ENCODE measurements at regions not wholly inside any gene's neighbourhood (a gene's known extent, or its start where the extent isn't known, plus 50 kb on each side); places are given as distances from the start of the nearest gene placed in this dataset.
"Not testable (repeated sequence)": the region's sequence is repeated elsewhere in the genome, so short reads cannot be mapped to it uniquely, and the experiment has no call there.

GRCh38 chr1:157382351-157382750 lies 170.0 kb downstream of the FCRL5 start:
- H3K9me3 Mint-ChIP-seq: no peaks in the 10 kb centered on the region
- no peaks in the 10 kb centered on the region for H3K36me3 Mint-ChIP-seq (ENCODE audit: low read depth)
- no peak overlapping the region for H3K27ac Mint-ChIP-seq
- no peak for TF ChIP-seq CTCF (IDR thresholded peaks at IDR 0.05)
- DNase-seq (no peak), ATAC-seq (no peak)
- peaks cover 3% of the 10 kb centered on the region for H3K4me1 Mint-ChIP-seq (ENCODE audit: low read depth)
- ChIA-PET CTCF (no interaction called here), POLR2A (interaction anchor here (0.6 kb wide), 1 partner anchor 393 kb away, joined by 3 read pairs; no protein-coding TSS in a partner anchor)
- intact Hi-C loops (cut with micrococcal nuclease): no loop called here
- peaks cover 23% of the 10 kb centered on the region for H3K27me3 Mint-ChIP-seq
- H3K4me3 Mint-ChIP-seq: no peak overlapping the region

DNA sequence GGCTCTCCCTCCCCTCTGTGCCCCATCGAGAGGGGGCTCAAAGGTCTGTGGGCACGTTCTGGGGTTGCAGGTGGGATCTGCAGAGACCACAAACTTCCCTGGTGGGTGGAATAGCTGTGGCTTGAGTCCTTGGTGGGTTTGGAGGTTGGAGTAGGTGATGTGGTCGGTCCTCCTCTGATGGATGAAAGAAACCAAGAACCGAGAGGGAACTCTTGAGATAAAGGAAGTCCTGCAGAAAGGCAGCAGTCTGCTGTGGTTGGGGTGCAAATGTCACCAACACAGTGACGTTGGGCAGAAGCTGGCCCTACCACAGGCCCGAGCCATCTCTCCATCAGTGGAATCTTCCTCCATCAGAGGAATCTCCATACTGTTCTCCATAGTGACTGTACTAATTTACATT lies 171.8 kb downstream of the FCRL5 start:
- H3K36me3 Mint-ChIP-seq (ENCODE audit: low read depth): no peaks in the 10 kb centered on the region
- no peaks in the 10 kb centered on the region for H3K9me3 Mint-ChIP-seq
- no peak overlapping the region for H3K27ac Mint-ChIP-seq
- H3K27me3 Mint-ChIP-seq: peaks cover 20% of the 10 kb centered on the region
- no peak for TF ChIP-seq CTCF (IDR thresholded peaks at IDR 0.05)
- intact Hi-C loops (cut with micrococcal nuclease): no loop called here
- peaks cover 3% of the 10 kb centered on the region for H3K4me1 Mint-ChIP-seq (ENCODE audit: low read depth)
- no peak overlapping the region for H3K4me3 Mint-ChIP-seq
- CTCF ChIA-PET: interaction anchor here (1.3 kb wide), 1 partner anchor 125 kb away, joined by 3 read pairs; no protein-coding TSS in a partner anchor
- DNase-seq (no peak), ATAC-seq (no peak)
- POLR2A ChIA-PET: interaction anchor here (1.0 kb wide), 1 partner anchor 52 kb away, joined by 3 read pairs; no protein-coding TSS in a partner anchor

DNA sequence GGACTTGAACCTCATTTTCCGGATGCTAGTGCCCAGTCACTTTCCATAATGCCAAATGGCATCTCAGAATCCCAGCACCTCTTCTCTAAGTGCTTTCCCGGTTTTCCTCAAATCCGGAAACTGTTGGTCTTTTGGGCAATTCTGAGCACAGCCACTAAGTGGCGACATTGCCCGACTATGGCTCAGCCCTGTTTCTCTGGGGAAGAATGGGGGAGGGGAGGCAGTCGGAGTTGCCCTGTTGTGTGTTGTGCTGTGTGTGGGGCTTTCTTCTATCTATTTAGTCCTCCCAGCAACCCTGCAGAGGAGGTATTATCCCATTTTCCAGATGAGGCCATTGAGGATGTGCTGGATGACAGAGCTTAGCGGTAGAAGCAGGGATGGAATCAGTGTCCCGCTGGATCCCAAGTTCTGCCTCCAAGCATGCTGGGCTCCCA lies 175.0 kb downstream of the FCRL5 start:
- CTCF ChIA-PET: interaction anchor here (1.1 to 2.6 kb wide), 5 partner anchors 13 to 118 kb away, joined by 3 to 14 read pairs (median 5); no protein-coding TSS in a partner anchor
- ATAC-seq: peak; percentile 47
- intact Hi-C loops (cut with micrococcal nuclease): loop anchor here (2.0 kb wide), 1 partner anchor 114 kb away; no protein-coding TSS in a partner anchor
- peak; percentile 81 for TF ChIP-seq CTCF (IDR thresholded peaks at IDR 0.05)
- POLR2A ChIA-PET; H3K36me3 Mint-ChIP-seq (ENCODE audit: low read depth); H3K4me1 Mint-ChIP-seq (ENCODE audit: low read depth); H3K27ac Mint-ChIP-seq; H3K4me3 Mint-ChIP-seq; H3K9me3 Mint-ChIP-seq: not testable (repeated sequence)
- peak; percentile 45 for DNase-seq
- peaks cover 26% of the 10 kb centered on the region for H3K27me3 Mint-ChIP-seq

DNA sequence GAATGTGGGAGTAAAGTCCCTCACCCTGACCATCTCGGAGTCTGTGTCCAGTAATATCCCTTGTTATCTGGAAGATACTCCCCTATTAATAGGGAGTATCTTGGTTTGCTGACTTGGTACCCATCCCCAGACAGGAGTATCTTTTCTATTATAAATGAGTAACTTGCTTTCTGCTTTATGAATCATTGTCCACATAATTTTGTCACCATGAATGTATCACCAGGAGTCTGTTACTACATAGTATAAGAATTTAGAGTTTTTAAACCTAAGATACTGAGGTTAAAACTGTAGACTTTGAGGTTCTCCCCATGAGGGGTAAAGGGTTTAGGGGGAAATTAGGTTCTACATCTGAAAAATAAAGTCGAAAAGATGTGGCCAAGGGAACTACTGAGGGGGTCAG lies 175.6 kb downstream of the FCRL5 start:
- ATAC-seq (no peak), DNase-seq (no peak)
- H3K36me3 Mint-ChIP-seq (ENCODE audit: low read depth): no peaks in the 10 kb centered on the region
- H3K4me3 Mint-ChIP-seq: no peak overlapping the region
- POLR2A ChIA-PET: no interaction called here
- no peak for TF ChIP-seq CTCF (IDR thresholded peaks at IDR 0.05)
- intact Hi-C loops (cut with micrococcal nuclease): loop anchor here (2.0 kb wide), 1 partner anchor 114 kb away; no protein-coding TSS in a partner anchor
- CTCF ChIA-PET: interaction anchor here (1.1 to 2.6 kb wide), 4 partner anchors 14 to 114 kb away, joined by 3 to 14 read pairs (median 4); no protein-coding TSS in a partner anchor
- no peaks in the 10 kb centered on the region for H3K9me3 Mint-ChIP-seq
- H3K27me3 Mint-ChIP-seq: peaks cover 24% of the 10 kb centered on the region
- no peak overlapping the region for H3K27ac Mint-ChIP-seq
- H3K4me1 Mint-ChIP-seq (ENCODE audit: low read depth): peaks cover 3% of the 10 kb centered on the region

GRCh38 chr1:157372311-157372710 lies 180.0 kb downstream of the FCRL5 start:
- DNase-seq; POLR2A ChIA-PET; H3K4me1 Mint-ChIP-seq (ENCODE audit: low read depth); ATAC-seq; H3K27ac Mint-ChIP-seq; H3K9me3 Mint-ChIP-seq; H3K36me3 Mint-ChIP-seq (ENCODE audit: low read depth); intact Hi-C loops (cut with micrococcal nuclease); H3K4me3 Mint-ChIP-seq: not testable (repeated sequence)
- CTCF ChIA-PET: interaction anchor here (2.2 to 3.7 kb wide), 2 partner anchors 123 to 133 kb away, joined by 10 to 29 read pairs; no protein-coding TSS in a partner anchor
- H3K27me3 Mint-ChIP-seq: peaks cover 14% of the 10 kb centered on the region
